Left lung (tissue), 4 donors: ENCODE measurements at regions not wholly inside any gene's neighbourhood (a gene's known extent, or its start where the extent isn't known, plus 50 kb on each side); places are given as distances from the start of the nearest gene placed in this dataset.

Experiments
- ATAC-seq: fragments of 200-7000 bp; cut with Tn5 transposase; one replicate; pipeline ENCODE4 v1.9.1; 2020; ENCODE audit warnings: moderate library complexity
- DNase-seq, 4 donors: peaks; one replicate each; pipeline ENCODE4 v3.0.0-alpha.2; 2013 to 2020
- H3K27ac ChIP-seq, 2 donors: fragments of 200-600 bp; sonication (generic) in 1 of 2; one replicate each; pipeline versions ENCODE4 v1.5.0 to v1.8.0; 2020 to 2021
- H3K27me3 ChIP-seq, 2 donors: fragments of 200-600 bp; sonication (generic) in 1 of 2; one replicate each; pipeline versions ENCODE4 v1.5.0 to v1.8.0; 2020 to 2021
- H3K36me3 ChIP-seq, 2 donors: fragments of 200-600 bp; sonication (generic) in 1 of 2; one replicate each; pipeline versions ENCODE4 v1.5.0 to v1.8.0; 2020 to 2021
- H3K4me1 ChIP-seq, 2 donors: fragments of 200-600 bp; one replicate each; pipeline ENCODE4 v1.8.0; 2021
- H3K4me3 ChIP-seq, 2 donors: fragments of 200-600 bp; sonication (generic) in 1 of 2; one replicate each; pipeline versions ENCODE4 v1.5.0 to v1.8.0; 2020 to 2021; ENCODE audit warnings: mild to moderate bottlenecking in 1 of 2
- H3K9me3 ChIP-seq, 2 donors: fragments of 200-600 bp; sonication (generic) in 1 of 2; one replicate each; pipeline versions ENCODE4 v1.5.0 to v1.8.0; 2020 to 2021
- CTCF ChIP-seq, 2 donors: fragments of 200-600 bp; sonication (generic) in 1 of 2; IDR thresholded peaks; one replicate each; pipeline versions ENCODE4 v1.5.0 to v1.8.0; 2021; ENCODE audit warnings: antibody characterized with exemption in 2 of 2
- intact Hi-C, 2 donors: fragments of 100-400 bp; cut with DNase I; formaldehyde crosslinking; loops; one replicate each; pipeline versions ENCODE4 v1.11.2 to v1.14.2; 2022
- donor health status: DM: no; HTN: yes; CAD: no.
- donor health status: DM: no; HTN: no; CAD: no.

- intact Hi-C loops = no loop called here
- H3K9me3 ChIP-seq = no peaks in the 10 kb centered on the region
- no peaks in the 10 kb centered on the region for H3K36me3 ChIP-seq
- DNase-seq = peak in 2 of 4 donors; percentile 17 to 28
- no peak overlapping the region for H3K27ac ChIP-seq
- TF ChIP-seq CTCF (IDR thresholded peaks at IDR 0.05) = no peak
- H3K27me3 ChIP-seq = peaks cover 0 to 8% of the 10 kb centered on the region in 2 donors
- no peak overlapping the region for H3K4me3 ChIP-seq
- no peaks in the 10 kb centered on the region for H3K4me1 ChIP-seq
- peak; percentile 21 for ATAC-seq
Observed at GRCh38 chr12:112664569-112664968, 127.0 kb upstream of the RPH3A start.

GRCh38 chr12:112665958-112666357 is 125.6 kb upstream of the RPH3A start:
- Histone ChIP-seq H3K36me3 (no peaks in the 10 kb centered on the region), H3K27me3 (peaks cover 0 to 8% of the 10 kb centered on the region in 2 donors), H3K9me3 (no peaks in the 10 kb centered on the region), H3K4me3 (no peak overlapping the region), H3K27ac (no peak overlapping the region), H3K4me1 (no peaks in the 10 kb centered on the region)
- ATAC-seq (no peak), DNase-seq (no peak)
- no peak for TF ChIP-seq CTCF (IDR thresholded peaks at IDR 0.05)
- intact Hi-C loops = no loop called here

DNA sequence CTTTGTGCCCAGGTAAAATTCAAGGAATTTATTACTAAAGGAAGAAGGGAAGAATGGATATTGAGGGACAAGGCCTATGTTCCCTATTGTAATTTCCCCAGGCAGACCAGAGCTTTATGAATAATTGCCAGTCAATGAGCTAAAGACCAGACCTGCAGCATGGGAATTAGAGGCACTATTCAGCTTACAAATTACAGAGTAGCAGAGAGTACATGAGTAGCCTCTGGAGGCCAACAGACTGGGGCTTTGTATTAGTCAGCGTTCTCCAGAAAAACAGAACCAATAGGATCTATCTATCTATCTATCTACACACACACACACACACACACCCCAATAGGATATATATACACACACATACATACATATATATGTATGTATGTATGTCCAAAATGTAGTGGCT is 120.0 kb upstream of the RPH3A start:
- H3K4me1 ChIP-seq = no peaks in the 10 kb centered on the region
- no peak overlapping the region for H3K27ac ChIP-seq
- H3K4me3 ChIP-seq = no peak overlapping the region
- H3K27me3 ChIP-seq = peaks cover 0 to 9% of the 10 kb centered on the region in 2 donors
- ATAC-seq (no peak), DNase-seq (no peak)
- TF ChIP-seq CTCF (IDR thresholded peaks at IDR 0.05) = no peak
- intact Hi-C loops = no loop called here
- H3K9me3 ChIP-seq = no peaks in the 10 kb centered on the region
- H3K36me3 ChIP-seq = no peaks in the 10 kb centered on the region

GRCh38 chr12:112674539-112674938 is 117.0 kb upstream of the RPH3A start:
- ATAC-seq (no peak), DNase-seq (no peak)
- Histone ChIP-seq H3K9me3 (no peaks in the 10 kb centered on the region), H3K4me3 (no peak overlapping the region), H3K36me3 (no peaks in the 10 kb centered on the region), H3K4me1 (no peaks in the 10 kb centered on the region), H3K27me3 (peaks cover 0 to 9% of the 10 kb centered on the region in 2 donors), H3K27ac (no peak overlapping the region)
- intact Hi-C loops = no loop called here
- TF ChIP-seq CTCF (IDR thresholded peaks at IDR 0.05) = no peak

GRCh38 chr12:112676507-112676906 is 115.0 kb upstream of the RPH3A start:
- Histone ChIP-seq H3K27me3 (peaks cover 0 to 9% of the 10 kb centered on the region in 2 donors), H3K4me3 (no peak overlapping the region), H3K27ac (no peak overlapping the region), H3K4me1 (no peaks in the 10 kb centered on the region), H3K9me3 (no peaks in the 10 kb centered on the region), H3K36me3 (no peaks in the 10 kb centered on the region)
- DNase-seq (no peak), ATAC-seq (peak; percentile 70)
- TF ChIP-seq CTCF (IDR thresholded peaks at IDR 0.05) = no peak
- intact Hi-C loops = no loop called here
